ENCODE measurements at regions not wholly inside any gene's neighbourhood (a gene's known extent, or its start where the extent isn't known, plus 50 kb on each side); places are given as distances from the start of the nearest gene placed in this dataset.

- H3K9me3 Mint-ChIP-seq: no peaks in the 10 kb centered on the region
- no peaks in the 10 kb centered on the region for H3K4me1 Mint-ChIP-seq
- H3K4me2 ChIP-seq: no peak overlapping the region
- no peaks in the 10 kb centered on the region for H4K20me1 ChIP-seq (replicated peaks; ENCODE audit: insufficient read depth)
- H3K27me3 ChIP-seq (ENCODE audit: insufficient read depth): no peaks in the 10 kb centered on the region
- H3F3A ChIP-seq (replicated peaks; ENCODE audit: low read depth): no peaks in the 10 kb centered on the region
- no peaks in the 10 kb centered on the region for H3K4me1 ChIP-seq (ENCODE audit: insufficient read depth)
- no peaks in the 10 kb centered on the region for H3K36me3 ChIP-seq (ENCODE audit: insufficient read depth)
- H3K79me2 ChIP-seq (replicated peaks; ENCODE audit: insufficient read depth): no peaks in the 10 kb centered on the region
- H3K4me3 ChIP-seq: no peak overlapping the region
- H3K27me3 Mint-ChIP-seq (ENCODE audit: insufficient read depth, low read depth, poor library complexity): peaks cover 1% of the 10 kb centered on the region
- H3K36me3 Mint-ChIP-seq (ENCODE audit: low read depth): no peaks in the 10 kb centered on the region
- ATAC-seq: no peak
- no peak overlapping the region for H3K27ac ChIP-seq (ENCODE audit: low read depth)
- no peak overlapping the region for H2AFZ ChIP-seq
- TF ChIP-seq JUNB (IDR thresholded peaks at IDR 0.05; ENCODE audit: unreplicated experiment) (no peak), CREB1 (CRISPR knock-in tag; IDR thresholded peaks at IDR 0.05; ENCODE audit: low read depth) (no peak), EZH2 (IDR thresholded peaks at IDR 0.05; ENCODE audit: low read depth, unreplicated experiment) (no peak), EZH2phosphoT487 (IDR thresholded peaks at IDR 0.05; ENCODE audit: unreplicated experiment) (no peak), ZNF462 (CRISPR knock-in tag; IDR thresholded peaks at IDR 0.05) (no peak)
- no peak overlapping the region for H3K27ac Mint-ChIP-seq
- H3K4me3 Mint-ChIP-seq: no peak overlapping the region
- DNase-seq (ENCODE audit: low spot score): no peak
- H3K9me2 ChIP-seq (ENCODE audit: insufficient read depth): 0 out of 2 replicates have a peak, but pooled peaks cover 3% of the 10 kb centered on the region
Measured at GRCh38 chr13:66200555-66200954, 1029.6 kb downstream of the PCDH9 start.

GRCh38 chr13:66195238-66195637 is 1034.9 kb downstream of the PCDH9 start:
- no peak for ATAC-seq
- H3K36me3 Mint-ChIP-seq (ENCODE audit: low read depth): no peaks in the 10 kb centered on the region
- no peaks in the 10 kb centered on the region for H3K4me1 Mint-ChIP-seq
- no peak for TF ChIP-seq ZNF331 (CRISPR knock-in tag; IDR thresholded peaks at IDR 0.05; ENCODE audit: low read depth)
- no peak for TF ChIP-seq ZNF462 (CRISPR knock-in tag; IDR thresholded peaks at IDR 0.05)
- no peak for TF ChIP-seq ZNF114 (CRISPR knock-in tag; IDR thresholded peaks at IDR 0.05)
- no peak for TF ChIP-seq EZH2phosphoT487 (IDR thresholded peaks at IDR 0.05; ENCODE audit: unreplicated experiment)
- TF ChIP-seq EZH2 (IDR thresholded peaks at IDR 0.05; ENCODE audit: low read depth, unreplicated experiment): no peak

More at GRCh38 chr13:66195238-66195637, 1034.9 kb downstream of the PCDH9 start:
- Histone ChIP-seq H2AFZ (no peak overlapping the region), H3K79me2 (replicated peaks; ENCODE audit: insufficient read depth) (no peaks in the 10 kb centered on the region), H3F3A (replicated peaks; ENCODE audit: low read depth) (no peaks in the 10 kb centered on the region), H3K36me3 (ENCODE audit: insufficient read depth) (no peaks in the 10 kb centered on the region), H3K4me1 (ENCODE audit: insufficient read depth) (no peaks in the 10 kb centered on the region), H4K20me1 (replicated peaks; ENCODE audit: insufficient read depth) (no peaks in the 10 kb centered on the region), H3K4me2 (no peak overlapping the region), H3K9me2 (ENCODE audit: insufficient read depth) (0 out of 2 replicates have a peak, but pooled peaks cover 3% of the 10 kb centered on the region), H3K27ac (ENCODE audit: low read depth) (no peak overlapping the region), H3K27me3 (ENCODE audit: insufficient read depth) (no peaks in the 10 kb centered on the region), H3K4me3 (no peak overlapping the region)
- DNase-seq (ENCODE audit: low spot score): no peak
- peaks cover 1% of the 10 kb centered on the region for H3K27me3 Mint-ChIP-seq (ENCODE audit: insufficient read depth, low read depth, poor library complexity)
- no peak overlapping the region for H3K4me3 Mint-ChIP-seq
- H3K9me3 Mint-ChIP-seq: no peaks in the 10 kb centered on the region
- no peak overlapping the region for H3K27ac Mint-ChIP-seq

Measured in GM23338 (cell line).